ENCODE measurements at regions not wholly inside any gene's neighbourhood (a gene's known extent, or its start where the extent isn't known, plus 50 kb on each side); places are given as distances from the start of the nearest gene placed in this dataset.

GRCh38 chr19:56949626-56950025 lies 109.1 kb upstream of the PEG3 start:
- Histone ChIP-seq H3K27ac (ENCODE audit: low read length) (no peak overlapping the region), H3F3A (ENCODE audit: insufficient read depth, low read length, poor library complexity, severe bottlenecking) (no peaks in the 10 kb centered on the region), H3K4me3 (ENCODE audit: low read length) (no peak overlapping the region), H3K27me3 (ENCODE audit: insufficient read depth, low read depth, low read length) (no peaks in the 10 kb centered on the region), H2AFZ (ENCODE audit: low read depth, low read length) (no peak overlapping the region), H3K36me3 (ENCODE audit: insufficient read depth, low read length) (no peaks in the 10 kb centered on the region), H3K79me2 (replicated peaks; ENCODE audit: insufficient read depth, low read length) (no peaks in the 10 kb centered on the region), H3K9me3 (ENCODE audit: low read length) (no peaks in the 10 kb centered on the region), H3K9ac (ENCODE audit: low read length) (no peak overlapping the region), H3K9me2 (ENCODE audit: insufficient read depth, low read length) (no peaks in the 10 kb centered on the region), H3K4me2 (ENCODE audit: low read length) (no peak overlapping the region), H4K20me1 (ENCODE audit: insufficient read depth) (no peaks in the 10 kb centered on the region)
- TF ChIP-seq EP300 (conservative IDR thresholded peaks at IDR 0.05; ENCODE audit: poor library complexity, severe bottlenecking) = no peak
- no peak for TF ChIP-seq POLR2AphosphoS5 (IDR thresholded peaks at IDR 0.05)
- no peak for TF ChIP-seq CTCF (IDR thresholded peaks at IDR 0.05; ENCODE audit: poor library complexity, severe bottlenecking)
- no peak for TF ChIP-seq EZH2 (IDR thresholded peaks at IDR 0.05; ENCODE audit: borderline replicate concordance, insufficient read depth, low read length, poor library complexity, severe bottlenecking)
- TF ChIP-seq MXI1 (conservative IDR thresholded peaks at IDR 0.05; ENCODE audit: poor library complexity, severe bottlenecking) = no peak
- no peak for TF ChIP-seq REST (IDR thresholded peaks at IDR 0.05; ENCODE audit: borderline replicate concordance)
- no peak for TF ChIP-seq SMC3 (conservative IDR thresholded peaks at IDR 0.05; ENCODE audit: poor library complexity)
- TF ChIP-seq TAF1 (IDR thresholded peaks at IDR 0.05; ENCODE audit: low read depth) = no peak
- TF ChIP-seq RAD21 (conservative IDR thresholded peaks at IDR 0.05) = no peak

- Histone ChIP-seq H3K9ac (ENCODE audit: low read length) (no peak overlapping the region), H3K27me3 (ENCODE audit: insufficient read depth, low read depth, low read length) (no peaks in the 10 kb centered on the region), H3K36me3 (ENCODE audit: insufficient read depth, low read length) (no peaks in the 10 kb centered on the region), H3K79me2 (replicated peaks; ENCODE audit: insufficient read depth, low read length) (no peaks in the 10 kb centered on the region), H3K4me2 (ENCODE audit: low read length) (no peak overlapping the region), H3K9me3 (ENCODE audit: low read length) (no peaks in the 10 kb centered on the region), H3K27ac (ENCODE audit: low read length) (no peak overlapping the region), H3K9me2 (ENCODE audit: insufficient read depth, low read length) (no peaks in the 10 kb centered on the region), H4K20me1 (ENCODE audit: insufficient read depth) (no peaks in the 10 kb centered on the region), H3K4me3 (ENCODE audit: low read length) (no peak overlapping the region), H3F3A (ENCODE audit: insufficient read depth, low read length, poor library complexity, severe bottlenecking) (no peaks in the 10 kb centered on the region), H2AFZ (ENCODE audit: low read depth, low read length) (no peak overlapping the region)
- no peak for TF ChIP-seq MXI1 (conservative IDR thresholded peaks at IDR 0.05; ENCODE audit: poor library complexity, severe bottlenecking)
- no peak for TF ChIP-seq POLR2AphosphoS5 (IDR thresholded peaks at IDR 0.05)
- TF ChIP-seq CTCF (IDR thresholded peaks at IDR 0.05; ENCODE audit: poor library complexity, severe bottlenecking) = no peak
- TF ChIP-seq EP300 (conservative IDR thresholded peaks at IDR 0.05; ENCODE audit: poor library complexity, severe bottlenecking) = no peak
- no peak for TF ChIP-seq TAF1 (IDR thresholded peaks at IDR 0.05; ENCODE audit: low read depth)
- no peak for TF ChIP-seq RAD21 (conservative IDR thresholded peaks at IDR 0.05)
- TF ChIP-seq EZH2 (IDR thresholded peaks at IDR 0.05; ENCODE audit: borderline replicate concordance, insufficient read depth, low read length, poor library complexity, severe bottlenecking) = no peak
- TF ChIP-seq REST (IDR thresholded peaks at IDR 0.05; ENCODE audit: borderline replicate concordance) = no peak
- TF ChIP-seq SMC3 (conservative IDR thresholded peaks at IDR 0.05; ENCODE audit: poor library complexity) = no peak
Observed at GRCh38 chr19:56951672-56952071, 111.1 kb upstream of the PEG3 start.
